ENCODE measurements at regions not wholly inside any gene's neighbourhood (a gene's known extent, or its start where the extent isn't known, plus 50 kb on each side); places are given as distances from the start of the nearest gene placed in this dataset.

DNA sequence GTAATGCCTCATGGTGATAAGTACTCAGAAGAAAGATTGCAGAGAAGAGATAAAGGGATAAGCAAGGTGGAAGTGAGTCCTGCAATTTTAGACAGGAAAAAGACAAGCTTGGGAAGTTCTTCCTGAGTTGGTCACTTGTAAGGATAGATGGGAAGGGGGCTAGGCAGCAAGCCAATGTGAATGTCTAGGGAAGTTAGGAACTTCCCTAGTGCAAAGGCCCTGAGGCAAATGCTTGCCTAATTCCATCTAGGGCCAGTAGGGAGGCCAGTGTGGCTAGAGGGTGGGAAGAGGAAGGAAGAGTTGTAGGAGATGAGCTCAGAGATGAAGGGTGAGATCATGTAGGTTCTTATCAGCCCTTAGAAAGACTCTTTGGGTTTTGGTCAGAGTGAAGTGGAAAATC is 206.6 kb downstream of the MAT2B start:
- no peak for TF ChIP-seq CTCF (optimal IDR thresholded peaks at IDR 0.05 in 1 of 3, IDR thresholded peaks at IDR 0.05 in 1 of 3, conservative IDR thresholded peaks at IDR 0.05 in 1 of 3; ENCODE audit: extremely low read depth in 1 of 3, insufficient read depth in 2 of 3, low read length in 3 of 3)
- TF ChIP-seq EZH2 (IDR thresholded peaks at IDR 0.05; ENCODE audit: low read length) = no peak

All from keratinocyte (primary cell).